ENCODE measurements at regions not wholly inside any gene's neighbourhood (a gene's known extent, or its start where the extent isn't known, plus 50 kb on each side); places are given as distances from the start of the nearest gene placed in this dataset.

DNA sequence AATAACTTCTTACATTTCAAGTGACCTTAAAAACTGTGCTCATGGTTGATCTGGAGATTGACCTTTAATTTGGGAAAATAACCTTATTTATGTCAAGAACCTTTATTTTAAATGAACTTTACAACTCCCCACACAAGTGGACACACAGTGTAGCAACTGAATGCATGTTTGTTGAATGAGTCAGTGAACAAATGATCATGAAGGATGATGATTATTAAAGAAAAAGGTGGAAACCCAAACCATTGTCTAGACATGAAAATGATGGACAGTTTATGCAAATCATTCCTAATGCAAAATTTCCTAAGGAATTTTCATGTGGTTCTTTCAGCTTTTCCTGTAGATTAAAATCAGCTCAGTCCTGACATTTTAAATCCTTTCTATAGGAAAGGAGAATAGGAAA lies 439.8 kb upstream of the RUNX1 start:
- Histone ChIP-seq H3K27ac (replicated peaks) (no peak overlapping the region), H3K9me3 (replicated peaks) (no peaks in the 10 kb centered on the region), H3K36me3 (no peaks in the 10 kb centered on the region), H3K27me3 (ENCODE audit: low read depth) (peaks cover 49% of the 10 kb centered on the region), H3K4me1 (no peaks in the 10 kb centered on the region), H3K4me3 (no peak overlapping the region)
- DNase-seq: no peak
- TF ChIP-seq, protein P1, sequence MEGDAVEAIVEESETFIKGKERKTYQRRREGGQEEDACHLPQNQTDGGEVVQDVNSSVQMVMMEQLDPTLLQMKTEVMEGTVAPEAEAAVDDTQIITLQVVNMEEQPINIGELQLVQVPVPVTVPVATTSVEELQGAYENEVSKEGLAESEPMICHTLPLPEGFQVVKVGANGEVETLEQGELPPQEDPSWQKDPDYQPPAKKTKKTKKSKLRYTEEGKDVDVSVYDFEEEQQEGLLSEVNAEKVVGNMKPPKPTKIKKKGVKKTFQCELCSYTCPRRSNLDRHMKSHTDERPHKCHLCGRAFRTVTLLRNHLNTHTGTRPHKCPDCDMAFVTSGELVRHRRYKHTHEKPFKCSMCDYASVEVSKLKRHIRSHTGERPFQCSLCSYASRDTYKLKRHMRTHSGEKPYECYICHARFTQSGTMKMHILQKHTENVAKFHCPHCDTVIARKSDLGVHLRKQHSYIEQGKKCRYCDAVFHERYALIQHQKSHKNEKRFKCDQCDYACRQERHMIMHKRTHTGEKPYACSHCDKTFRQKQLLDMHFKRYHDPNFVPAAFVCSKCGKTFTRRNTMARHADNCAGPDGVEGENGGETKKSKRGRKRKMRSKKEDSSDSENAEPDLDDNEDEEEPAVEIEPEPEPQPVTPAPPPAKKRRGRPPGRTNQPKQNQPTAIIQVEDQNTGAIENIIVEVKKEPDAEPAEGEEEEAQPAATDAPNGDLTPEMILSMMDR (IDR thresholded peaks at IDR 0.05; ENCODE audit: borderline replicate concordance): no peak
- intact Hi-C loops (cut with micrococcal nuclease): no loop called here

DNA sequence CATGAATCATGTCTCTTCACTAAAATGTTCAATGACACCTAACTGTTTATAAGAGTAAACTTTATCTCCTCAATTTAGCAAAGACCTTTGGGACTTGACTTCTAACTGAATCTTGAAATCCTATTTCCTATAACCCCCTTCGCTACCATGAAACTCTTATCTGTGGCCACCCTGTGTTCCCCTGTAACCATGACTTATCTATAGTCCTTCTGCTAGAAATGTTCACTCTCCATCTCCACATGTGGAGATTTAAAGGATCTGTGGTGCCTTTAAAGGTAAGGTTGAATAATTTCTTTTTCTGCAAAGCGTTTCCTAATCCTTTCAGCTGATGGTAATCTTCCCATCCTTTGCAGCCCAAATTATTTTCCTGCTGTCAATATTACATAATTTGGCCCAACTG lies 436.3 kb upstream of the RUNX1 start:
- TF ChIP-seq, protein P1 (IDR thresholded peaks at IDR 0.05; ENCODE audit: borderline replicate concordance): no peak
- intact Hi-C loops (cut with micrococcal nuclease): no loop called here
- H3K36me3 ChIP-seq: no peaks in the 10 kb centered on the region
- H3K27ac ChIP-seq (replicated peaks): no peak overlapping the region
- H3K4me1 ChIP-seq: no peaks in the 10 kb centered on the region
- peaks cover 48% of the 10 kb centered on the region for H3K27me3 ChIP-seq (ENCODE audit: low read depth)
- H3K9me3 ChIP-seq (replicated peaks): peaks cover 2% of the 10 kb centered on the region
- no peak for DNase-seq
- H3K4me3 ChIP-seq: no peak overlapping the region

DNA sequence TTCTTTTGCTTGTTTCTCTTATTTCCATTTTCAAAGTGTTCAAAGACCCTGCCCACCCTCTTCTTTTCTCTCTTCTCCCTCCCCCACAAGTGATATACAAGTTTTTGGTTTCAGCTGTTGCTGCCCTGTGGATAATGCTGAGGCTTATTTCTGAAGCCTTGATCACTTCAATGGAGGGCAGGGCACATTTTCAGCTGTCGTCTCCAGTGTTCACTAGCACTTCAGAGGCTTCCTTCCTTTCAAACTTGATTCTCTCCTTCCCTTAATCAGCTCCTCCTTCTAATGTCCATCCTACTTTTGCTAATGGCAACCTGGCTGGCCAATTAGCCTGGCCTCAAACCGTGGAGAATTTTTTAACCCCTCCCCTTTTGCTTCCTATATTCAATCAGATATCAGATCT lies 435.7 kb upstream of the RUNX1 start:
- H3K4me3 ChIP-seq: no peak overlapping the region
- H3K27me3 ChIP-seq (ENCODE audit: low read depth): peaks cover 45% of the 10 kb centered on the region
- no peaks in the 10 kb centered on the region for H3K4me1 ChIP-seq
- H3K36me3 ChIP-seq: no peaks in the 10 kb centered on the region
- intact Hi-C loops (cut with micrococcal nuclease): no loop called here
- TF ChIP-seq, protein P1 (IDR thresholded peaks at IDR 0.05; ENCODE audit: borderline replicate concordance): no peak
- H3K9me3 ChIP-seq (replicated peaks): peaks cover 7% of the 10 kb centered on the region
- no peak overlapping the region for H3K27ac ChIP-seq (replicated peaks)
- no peak for DNase-seq

DNA sequence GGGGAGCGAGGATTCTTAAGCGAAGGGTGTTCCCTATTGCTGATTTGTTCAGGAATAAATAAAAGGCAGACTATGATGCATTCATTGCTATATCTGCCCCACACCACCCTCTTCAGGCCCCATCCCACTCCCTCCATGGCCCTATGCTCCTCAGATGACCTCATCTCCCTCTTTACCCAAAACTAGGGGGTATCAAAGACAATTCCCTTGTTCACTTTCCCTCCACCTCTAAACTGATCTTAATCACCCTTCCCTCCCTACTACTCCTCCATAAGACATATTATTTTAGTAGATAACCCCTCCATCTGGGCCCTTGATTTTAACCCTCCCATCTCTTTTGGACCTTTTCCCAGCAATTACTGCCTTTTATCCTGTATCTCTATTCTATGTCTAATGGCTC lies 434.9 kb upstream of the RUNX1 start:
- H3K36me3 ChIP-seq: no peaks in the 10 kb centered on the region
- H3K27ac ChIP-seq (replicated peaks): no peak overlapping the region
- no peak overlapping the region for H3K4me3 ChIP-seq
- peaks cover 45% of the 10 kb centered on the region for H3K27me3 ChIP-seq (ENCODE audit: low read depth)
- TF ChIP-seq, protein P1 (IDR thresholded peaks at IDR 0.05; ENCODE audit: borderline replicate concordance): no peak
- intact Hi-C loops (cut with micrococcal nuclease): no loop called here
- no peak for DNase-seq
- no peaks in the 10 kb centered on the region for H3K4me1 ChIP-seq
- H3K9me3 ChIP-seq (replicated peaks): peaks cover 15% of the 10 kb centered on the region

DNA sequence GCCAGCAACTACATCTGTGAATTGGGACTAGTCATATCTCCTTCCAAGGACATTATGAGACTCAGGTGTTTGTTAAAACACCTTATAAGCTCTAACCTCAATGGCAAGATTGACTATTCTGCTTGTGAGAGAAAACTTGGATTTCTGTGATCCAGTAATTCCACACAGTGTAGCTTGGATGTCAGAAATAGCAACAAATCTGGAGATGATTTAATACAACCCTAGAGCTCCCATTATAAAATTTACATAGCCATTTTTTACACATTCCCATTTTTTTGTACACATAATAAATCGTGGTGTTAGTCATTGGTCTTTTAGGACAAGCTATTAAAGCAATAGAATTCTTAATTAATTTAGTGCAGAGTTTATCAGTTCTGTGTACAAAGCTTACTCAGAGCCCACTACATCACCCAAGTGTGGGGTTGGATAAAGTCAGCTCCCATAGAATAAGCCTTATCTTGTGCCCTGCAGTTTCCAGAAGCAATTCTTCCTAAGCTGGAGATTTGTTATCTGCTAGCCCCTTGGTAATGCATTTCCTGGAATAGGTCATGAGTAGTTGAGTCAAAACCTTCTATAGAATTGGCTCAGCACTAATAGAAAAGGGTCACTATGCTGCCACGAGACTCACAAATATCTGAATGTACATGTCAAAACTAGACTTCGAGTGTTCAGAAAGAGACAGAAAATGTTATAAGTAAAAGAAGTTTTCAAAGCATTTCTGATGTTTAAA lies 434.0 kb upstream of the RUNX1 start:
- Histone ChIP-seq H3K4me1 (no peaks in the 10 kb centered on the region), H3K36me3 (no peaks in the 10 kb centered on the region), H3K27me3 (ENCODE audit: low read depth) (peaks cover 49% of the 10 kb centered on the region), H3K4me3 (no peak overlapping the region), H3K9me3 (replicated peaks) (peaks cover 19% of the 10 kb centered on the region), H3K27ac (replicated peaks) (no peak overlapping the region)
- DNase-seq: no peak
- TF ChIP-seq, protein P1 (IDR thresholded peaks at IDR 0.05; ENCODE audit: borderline replicate concordance): no peak
- intact Hi-C loops (cut with micrococcal nuclease): no loop called here

Measured in left ventricle myocardium inferior (tissue), 1 donor.